ENCODE measurements at regions not wholly inside any gene's neighbourhood (a gene's known extent, or its start where the extent isn't known, plus 50 kb on each side); places are given as distances from the start of the nearest gene placed in this dataset.
A peak's percentile ranks its signal among the peaks of the same experiment; 100 is the strongest.
"Not testable (repeated sequence)": the region's sequence is repeated elsewhere in the genome, so short reads cannot be mapped to it uniquely, and the experiment has no call there.

DNA sequence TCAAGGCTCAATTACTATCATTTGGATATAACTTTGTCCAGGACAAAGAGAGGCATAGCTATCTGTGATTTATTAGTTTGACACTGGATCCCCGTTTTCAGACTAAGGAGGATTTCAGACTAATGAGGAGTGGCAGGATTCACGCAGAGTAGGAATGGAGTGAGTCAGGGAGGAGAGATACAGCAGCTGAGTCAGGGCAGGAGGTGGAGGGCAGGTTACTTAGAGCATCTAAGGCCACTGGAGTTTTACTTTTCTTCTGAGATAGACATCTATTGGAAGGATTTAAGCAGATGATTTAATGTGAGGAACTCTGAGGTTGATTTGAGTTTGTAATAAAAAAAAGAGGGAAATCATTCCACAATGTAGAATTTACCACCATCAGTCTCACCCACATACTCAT, 110.6 kb downstream of the RPIA start:
- not testable (repeated sequence) for H3K4me3 ChIP-seq (ENCODE audit: low read length)
- peak; percentile 73 for DNase-seq (ENCODE audit: low read depth)

DNA sequence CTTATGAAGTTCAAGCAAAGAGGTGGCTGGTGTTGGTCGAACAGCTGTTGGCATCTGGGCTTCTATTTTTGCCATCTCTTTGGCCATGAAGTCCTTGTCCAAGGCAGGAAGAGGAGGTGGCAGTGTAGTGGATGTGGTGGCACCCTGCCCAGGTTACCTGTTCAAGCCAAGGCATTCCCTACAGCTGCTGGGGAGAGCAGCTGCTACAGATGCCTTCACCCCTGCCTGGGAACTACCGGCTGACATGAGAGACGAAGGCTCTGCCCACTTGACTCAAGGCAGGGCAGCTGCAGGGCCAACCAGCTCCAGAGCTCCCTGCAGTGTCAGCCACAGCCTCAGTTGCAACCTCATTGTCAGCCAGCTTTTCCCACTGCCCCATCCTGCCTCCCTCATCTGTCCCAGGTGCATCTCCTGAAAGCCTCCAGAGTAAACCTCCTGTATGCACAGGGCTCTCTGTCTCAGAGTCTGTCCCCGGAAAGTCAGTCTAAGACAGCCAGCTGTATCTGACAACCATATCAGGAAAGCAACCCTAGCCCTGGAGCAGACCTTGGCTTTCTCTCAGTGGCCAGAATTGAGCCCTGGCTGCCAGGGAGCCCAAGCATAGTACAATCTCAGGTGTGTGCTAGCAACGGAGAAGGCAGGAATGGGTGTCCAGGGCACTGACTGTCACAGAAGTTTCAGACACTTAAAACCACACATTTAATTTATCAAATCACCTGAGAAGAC, 115.9 kb downstream of the RPIA start:
- DNase-seq (ENCODE audit: low read depth), result no peak
- H3K4me3 ChIP-seq (ENCODE audit: low read length), result no peak overlapping the region
- TF ChIP-seq, protein P1, sequence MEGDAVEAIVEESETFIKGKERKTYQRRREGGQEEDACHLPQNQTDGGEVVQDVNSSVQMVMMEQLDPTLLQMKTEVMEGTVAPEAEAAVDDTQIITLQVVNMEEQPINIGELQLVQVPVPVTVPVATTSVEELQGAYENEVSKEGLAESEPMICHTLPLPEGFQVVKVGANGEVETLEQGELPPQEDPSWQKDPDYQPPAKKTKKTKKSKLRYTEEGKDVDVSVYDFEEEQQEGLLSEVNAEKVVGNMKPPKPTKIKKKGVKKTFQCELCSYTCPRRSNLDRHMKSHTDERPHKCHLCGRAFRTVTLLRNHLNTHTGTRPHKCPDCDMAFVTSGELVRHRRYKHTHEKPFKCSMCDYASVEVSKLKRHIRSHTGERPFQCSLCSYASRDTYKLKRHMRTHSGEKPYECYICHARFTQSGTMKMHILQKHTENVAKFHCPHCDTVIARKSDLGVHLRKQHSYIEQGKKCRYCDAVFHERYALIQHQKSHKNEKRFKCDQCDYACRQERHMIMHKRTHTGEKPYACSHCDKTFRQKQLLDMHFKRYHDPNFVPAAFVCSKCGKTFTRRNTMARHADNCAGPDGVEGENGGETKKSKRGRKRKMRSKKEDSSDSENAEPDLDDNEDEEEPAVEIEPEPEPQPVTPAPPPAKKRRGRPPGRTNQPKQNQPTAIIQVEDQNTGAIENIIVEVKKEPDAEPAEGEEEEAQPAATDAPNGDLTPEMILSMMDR (IDR thresholded peaks at IDR 0.05; ENCODE audit: insufficient read depth, low read depth, low read length, missing control alignments), result no peak

DNA sequence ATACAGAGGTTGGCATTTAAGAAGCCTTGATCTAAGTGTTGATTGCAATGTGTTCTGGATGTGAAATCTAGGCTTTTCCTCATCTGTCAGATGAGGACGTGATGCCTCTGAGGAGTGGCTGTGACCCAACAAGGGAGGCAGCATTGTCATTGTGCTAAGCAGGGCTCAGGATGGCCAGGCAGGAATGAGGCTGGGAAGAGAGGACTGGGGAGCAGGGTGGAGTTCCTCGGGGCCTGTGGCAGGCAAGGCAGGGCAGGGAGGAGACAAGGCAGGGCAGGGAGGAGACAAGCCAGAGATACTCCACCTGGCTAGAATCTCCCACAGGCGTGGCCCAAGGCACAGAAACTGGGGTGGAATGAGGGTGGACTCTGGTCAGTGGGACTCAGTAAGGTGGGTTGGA, 116.6 kb downstream of the RPIA start:
- DNase-seq (ENCODE audit: low read depth), result peak; percentile 64
- no peak overlapping the region for H3K4me3 ChIP-seq (ENCODE audit: low read length)
- TF ChIP-seq, protein P1 (IDR thresholded peaks at IDR 0.05; ENCODE audit: insufficient read depth, low read depth, low read length, missing control alignments), result no peak

DNA sequence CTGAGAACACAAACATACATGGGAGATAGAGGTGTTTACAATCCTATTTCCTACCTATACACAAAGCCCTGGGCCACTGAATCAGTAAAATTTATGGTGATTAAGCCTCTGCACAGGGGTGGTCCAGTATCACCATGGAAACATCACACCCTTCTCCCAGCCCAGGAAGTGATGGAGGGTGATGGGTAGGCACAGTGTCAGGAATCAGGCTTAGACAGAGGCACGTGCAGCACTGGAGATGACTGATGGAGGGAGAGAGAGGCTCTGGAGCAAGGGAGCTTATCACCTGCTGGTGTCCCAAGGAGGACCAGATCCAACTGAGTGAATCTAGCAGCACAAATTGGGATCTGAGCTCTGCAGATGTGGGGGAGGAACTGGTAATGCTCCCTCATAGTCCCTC, 117.2 kb downstream of the RPIA start:
- no peak overlapping the region for H3K4me3 ChIP-seq (ENCODE audit: low read length)
- DNase-seq (ENCODE audit: low read depth), result peak; percentile 52
- TF ChIP-seq, protein P1 (IDR thresholded peaks at IDR 0.05; ENCODE audit: insufficient read depth, low read depth, low read length, missing control alignments), result no peak

DNA sequence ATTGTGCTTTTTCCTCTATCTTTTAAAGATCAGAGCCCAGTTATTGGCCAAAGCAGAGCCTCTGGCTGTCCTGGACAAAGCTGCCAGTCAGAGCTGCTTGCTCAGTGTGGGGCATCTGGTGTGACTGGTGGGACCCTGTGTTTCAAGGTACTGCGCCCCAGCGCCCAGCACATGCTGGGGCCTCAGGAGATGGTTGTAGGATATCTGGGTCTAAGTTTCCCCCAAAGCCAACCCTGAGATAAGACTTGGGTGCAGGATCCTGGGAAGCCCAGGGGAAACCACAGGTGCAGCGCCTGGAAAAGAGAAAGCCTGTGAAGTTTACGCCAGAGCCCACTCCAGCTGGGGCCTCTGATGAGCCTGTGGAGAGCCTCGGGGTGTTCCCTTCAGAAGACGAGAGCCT, 117.7 kb downstream of the RPIA start:
- no peak for DNase-seq (ENCODE audit: low read depth)
- no peak overlapping the region for H3K4me3 ChIP-seq (ENCODE audit: low read length)
- TF ChIP-seq, protein P1 (IDR thresholded peaks at IDR 0.05; ENCODE audit: insufficient read depth, low read depth, low read length, missing control alignments), result no peak

DNA sequence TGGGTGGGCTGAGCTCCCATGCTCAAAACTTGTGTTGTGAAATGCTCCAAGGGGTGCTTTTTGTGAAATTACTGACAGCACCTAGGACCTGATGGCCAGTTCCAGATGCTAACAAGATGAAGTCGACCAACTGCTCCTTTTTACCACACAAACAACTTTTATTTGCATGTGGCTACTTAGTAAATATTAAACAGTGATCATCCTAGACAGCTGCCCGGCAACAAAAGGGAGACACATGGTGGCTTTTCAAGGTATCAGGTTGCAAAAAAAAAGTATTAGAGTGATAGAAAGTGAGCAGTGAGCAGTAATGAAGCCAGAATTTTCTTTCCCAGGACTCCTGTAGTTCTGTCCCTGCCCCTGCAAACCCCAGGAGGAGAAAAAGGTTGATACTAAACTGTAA, 118.5 kb downstream of the RPIA start:
- DNase-seq (ENCODE audit: low read depth), result no peak
- TF ChIP-seq, protein P1 (IDR thresholded peaks at IDR 0.05; ENCODE audit: insufficient read depth, low read depth, low read length, missing control alignments), result no peak
- H3K4me3 ChIP-seq (ENCODE audit: low read length), result no peak overlapping the region

DNA sequence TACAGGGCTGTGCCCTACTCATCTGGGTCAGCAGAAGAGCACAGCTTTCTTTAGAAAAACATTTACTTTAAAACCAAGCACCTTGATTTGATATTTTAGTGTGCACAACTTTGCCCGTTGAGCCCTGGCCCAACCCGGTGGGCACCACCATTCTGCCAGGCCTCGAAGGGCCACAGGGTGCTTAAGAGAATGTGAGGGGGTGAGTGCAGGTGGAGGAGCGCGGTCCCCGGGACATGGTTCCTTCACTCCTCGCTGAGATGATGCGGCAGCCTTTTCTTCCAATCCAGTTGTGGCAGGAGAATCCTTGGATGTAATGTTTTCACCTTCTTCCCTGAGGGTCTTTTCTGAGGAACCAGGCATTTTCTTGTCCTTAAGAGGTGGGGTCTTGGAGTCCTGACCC, 119.0 kb downstream of the RPIA start:
- TF ChIP-seq, protein P1 (IDR thresholded peaks at IDR 0.05; ENCODE audit: insufficient read depth, low read depth, low read length, missing control alignments), result no peak
- DNase-seq (ENCODE audit: low read depth), result no peak
- H3K4me3 ChIP-seq (ENCODE audit: low read length), result no peak overlapping the region
